IMR-90 (cell line): ENCODE measurements at regions not wholly inside any gene's neighbourhood (a gene's known extent, or its start where the extent isn't known, plus 50 kb on each side); places are given as distances from the start of the nearest gene placed in this dataset.

Experiments
- ATAC-seq: fragments of 200-7000 bp; cut with Tn5 transposase; 2 replicates; pipeline ENCODE4 v1.9.1; 2020; ENCODE audit warnings: low read depth, mild to moderate bottlenecking, moderate library complexity
- BruUV-seq: library from RNA; stranded (reverse); fragments of 400-500 nt; replicated peaks from 2 replicates; lab custom pipeline; 2021; lab: Mats Ljungman, UMichigan
- CTCF ChIA-PET: fragments of 300-600 bp; formaldehyde crosslinking; extraction: SDS; loops from one replicate; lab custom pipeline; 2021; ENCODE audit warnings: antibody characterized with exemption; lab: Yijun Ruan, JAX
- POLR2A ChIA-PET: fragments of 300-600 bp; sonication (Branson Sonifier 250); formaldehyde crosslinking; loops from one replicate; lab custom pipeline; 2022; ENCODE audit warnings: antibody characterized with exemption; ENCODE audit not compliant: unreplicated experiment; lab: Charles Lee
- DNase-seq: peaks from one replicate; pipeline ENCODE4 v3.0.0; 2013
- H2AFZ ChIP-seq: replicated peaks from 2 replicates; pipeline ENCODE3; 2013; ENCODE audit warnings: low read length, mild to moderate bottlenecking; ENCODE audit not compliant: poor library complexity
- H2AK5ac ChIP-seq: 2 replicates; pipeline ENCODE4 v1.6.1; 2013; ENCODE audit warnings: low read depth, low read length, inconsistent platforms
- H2AK9ac ChIP-seq: replicated peaks from 2 replicates; pipeline ENCODE3; 2013; ENCODE audit warnings: mild to moderate bottlenecking, low read depth, low read length, moderate library complexity; ENCODE audit not compliant: poor library complexity
- H2BK120ac ChIP-seq: 2 replicates; pipeline ENCODE4 v1.6.1; 2013; ENCODE audit warnings: low read depth, low read length, inconsistent platforms
- H2BK15ac ChIP-seq: 3 replicates; pipeline ENCODE4 v1.6.1; 2013; ENCODE audit warnings: low read depth, low read length, inconsistent platforms
- H2BK20ac ChIP-seq: 2 replicates; pipeline ENCODE4 v1.6.1; 2013; ENCODE audit warnings: low read depth, mild to moderate bottlenecking, inconsistent platforms, low read length, moderate library complexity
- H2BK5ac ChIP-seq: 2 replicates; pipeline ENCODE4 v1.6.1; 2013; ENCODE audit warnings: mild to moderate bottlenecking, low read depth, low read length, inconsistent platforms; ENCODE audit not compliant: poor library complexity, severe bottlenecking
- H3K14ac ChIP-seq: replicated peaks from 2 replicates; pipeline ENCODE4 v1.6.1; 2013; ENCODE audit warnings: low read depth, low read length, inconsistent platforms
- H3K18ac ChIP-seq: 2 replicates; pipeline ENCODE4 v1.6.1; 2013; ENCODE audit warnings: low read depth, low read length, control low read depth
- H3K23ac ChIP-seq: 2 replicates; pipeline ENCODE4 v1.6.1; 2013; ENCODE audit warnings: low read depth, low read length, inconsistent platforms
- H3K27ac ChIP-seq: 2 replicates; pipeline ENCODE4 v1.5.1; 2013; ENCODE audit warnings: mild to moderate bottlenecking, control low read depth, low read length; ENCODE audit not compliant: insufficient read depth
- H3K27me3 ChIP-seq: 2 replicates; pipeline ENCODE4 v1.6.1; 2013; ENCODE audit warnings: low read length; ENCODE audit not compliant: control insufficient read depth, insufficient read depth
- H3K36me3 ChIP-seq: 2 replicates; pipeline ENCODE4 v1.6.1; 2013; ENCODE audit warnings: low read length, mixed read lengths; ENCODE audit not compliant: control insufficient read depth, insufficient read depth
- H3K4ac ChIP-seq: 2 replicates; pipeline ENCODE4 v1.6.1; 2013; ENCODE audit warnings: low read depth, low read length, inconsistent platforms
- H3K4me1 ChIP-seq: 2 replicates; pipeline ENCODE4 v1.6.1; 2013; ENCODE audit warnings: low read length, mixed read lengths; ENCODE audit not compliant: control insufficient read depth, insufficient read depth
- H3K4me2 ChIP-seq: 2 replicates; pipeline ENCODE4 v1.6.1; 2013; ENCODE audit warnings: low read depth, mild to moderate bottlenecking, control low read depth, low read length, moderate library complexity
- H3K4me3 ChIP-seq: 2 replicates; pipeline ENCODE4 v1.5.1; 2013; ENCODE audit warnings: low read depth, mild to moderate bottlenecking, control low read depth, low read length, moderate library complexity; ENCODE audit not compliant: insufficient read depth
- H3K56ac ChIP-seq: 2 replicates; pipeline ENCODE4 v1.6.1; 2013; ENCODE audit warnings: low read length, inconsistent platforms; ENCODE audit not compliant: insufficient read depth; ENCODE audit errors: extremely low read depth
- H3K79me1 ChIP-seq, 2 experiments: 2 replicates each; pipeline ENCODE4 v1.6.1; 2013; ENCODE audit warnings: low read length in 2 of 2, inconsistent platforms in 1 of 2, low read depth in 1 of 2
- H3K9ac ChIP-seq: 2 replicates; pipeline ENCODE4 v1.6.1; 2013; ENCODE audit warnings: low read depth, low read length, control low read depth
- H3K9me1 ChIP-seq: 2 replicates; pipeline ENCODE4 v1.6.1; 2013; ENCODE audit warnings: low read length, inconsistent platforms; ENCODE audit not compliant: insufficient read depth
- H3K9me3 ChIP-seq: 2 replicates; pipeline ENCODE4 v1.6.1; 2013; ENCODE audit warnings: low read length; ENCODE audit not compliant: control insufficient read depth, insufficient read depth
- H4K20me1 ChIP-seq: 2 replicates; pipeline ENCODE4 v1.6.1; 2013; ENCODE audit warnings: low read length, inconsistent platforms; ENCODE audit not compliant: insufficient read depth
- H4K5ac ChIP-seq: 2 replicates; pipeline ENCODE4 v1.6.1; 2013; ENCODE audit warnings: mild to moderate bottlenecking, low read depth, low read length, control low read depth
- H4K8ac ChIP-seq, 2 experiments: 2 replicates each; pipeline ENCODE4 v1.6.1; 2013; ENCODE audit warnings: low read depth in 2 of 2, low read length in 2 of 2, control low read depth in 1 of 2, inconsistent platforms in 1 of 2
- H4K91ac ChIP-seq: 2 replicates; pipeline ENCODE4 v1.6.1; 2013; ENCODE audit warnings: low read depth, low read length, inconsistent platforms; ENCODE audit not compliant: insufficient read depth
- CEBPB ChIP-seq: IDR thresholded peaks from 2 replicates; pipeline ENCODE4 v1.6.1; 2012; ENCODE audit warnings: low read depth, low read length, improper control_type of control experiment
- CHD1 ChIP-seq: IDR thresholded peaks from 2 replicates; pipeline ENCODE4 v1.6.1; 2012; ENCODE audit warnings: low read depth, low read length, improper control_type of control experiment
- FOS ChIP-seq: fragments of 150-350 bp; IDR thresholded peaks from 2 replicates; pipeline ENCODE4 v1.6.1; 2016; ENCODE audit warnings: low read depth, low read length
- MAFK ChIP-seq: IDR thresholded peaks from 2 replicates; pipeline ENCODE4 v1.6.1; 2012; ENCODE audit warnings: low read depth, low read length, improper control_type of control experiment
- MAZ ChIP-seq: IDR thresholded peaks from 2 replicates; pipeline ENCODE4 v1.6.1; 2012; ENCODE audit warnings: low read depth, mild to moderate bottlenecking, low read length, improper control_type of control experiment, moderate library complexity, borderline replicate concordance
- MXI1 ChIP-seq: IDR thresholded peaks from 2 replicates; pipeline ENCODE4 v1.6.1; 2012; ENCODE audit warnings: low read depth, mild to moderate bottlenecking, low read length, moderate library complexity, borderline replicate concordance
- NFE2L2 ChIP-seq: fragments of 150-350 bp; IDR thresholded peaks from 2 replicates; pipeline ENCODE4 v1.6.1; 2016; ENCODE audit warnings: low read depth, mild to moderate bottlenecking, low read length
- RCOR1 ChIP-seq: IDR thresholded peaks from 2 replicates; pipeline ENCODE4 v1.6.1; 2012; ENCODE audit warnings: mild to moderate bottlenecking, low read length, improper control_type of control experiment; ENCODE audit not compliant: insufficient replicate concordance
- RFX5 ChIP-seq: IDR thresholded peaks from 2 replicates; pipeline ENCODE4 v1.8.0; 2012; ENCODE audit warnings: low read depth, mild to moderate bottlenecking, low read length, moderate library complexity
- WGBS, 2 experiments: methylation state at CpG; one replicate each; pipeline versions ENCODE4 v1.1.5 to v1.1.7; 2013; ENCODE audit warnings: missing lambda C conversion rate in 2 of 2; ENCODE audit not compliant: insufficient read length in 1 of 2; ENCODE audit errors: extremely low coverage in 2 of 2; 5-methylcytosine and 5-hydroxymethylcytosine counted together
- dilution Hi-C: fragments of 300-500 bp; cut with HindIII; formaldehyde crosslinking; loops from one replicate; pipeline ENCODE4 v1.14.3; 2018; ENCODE audit warnings: low sequenced_read_pairs; ENCODE audit not compliant: unreplicated experiment
- in situ Hi-C: fragments of 300-500 bp; cut with MboI; formaldehyde crosslinking; loops from 3 replicates; pipeline ENCODE4 v1.14.3; 2019; ENCODE audit warnings: low sequenced_read_pairs, inconsistent platforms, mixed read lengths
- intact Hi-C: fragments of 100-400 bp; cut with micrococcal nuclease; formaldehyde crosslinking; loops from 2 replicates; pipeline ENCODE4 v1.10.0; 2022
- TF ChIP-seq, protein P1 (sequence below): conservative IDR thresholded peaks from 2 replicates; pipeline ENCODE4 v1.5.1; 2012; ENCODE audit warnings: mild to moderate bottlenecking, low read depth, low read length, improper control_type of control experiment
- TF ChIP-seq, protein P2 (sequence below): fragments of 150-350 bp; IDR thresholded peaks from 2 replicates; pipeline ENCODE4 v1.6.1; 2016; ENCODE audit warnings: low read depth, mild to moderate bottlenecking, low read length, moderate library complexity, borderline replicate concordance

DNA sequence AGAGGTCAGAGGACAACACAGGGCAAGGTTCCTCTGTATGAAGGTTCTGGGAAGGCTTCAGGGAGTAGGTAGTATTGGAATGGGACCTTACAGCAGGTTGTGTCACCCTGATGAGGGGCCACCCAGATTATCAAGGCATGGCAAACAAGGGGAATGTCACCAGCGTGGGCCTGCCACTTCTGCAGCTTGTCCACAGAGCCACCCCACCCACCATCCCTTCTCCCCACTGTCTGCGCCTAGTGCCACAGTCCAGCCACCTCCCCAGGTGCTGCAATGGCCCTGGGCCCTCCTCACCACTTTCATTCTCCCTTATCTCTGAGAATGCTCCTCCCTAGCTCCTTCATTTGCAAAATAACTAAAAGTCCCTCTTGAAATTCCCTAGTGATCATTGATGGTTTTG is 170.3 kb downstream of the TTC32 start:
- H3K14ac ChIP-seq: no peak overlapping the region; the same call in 1 of the 2 replicates
- peak overlapping the region; percentile 0; the same call in 1 of the 2 replicates for H3K4ac ChIP-seq
- no peak for TF ChIP-seq MAZ
- TF ChIP-seq NFE2L2: no peak
- no peak for TF ChIP-seq RFX5
- TF ChIP-seq, protein P1, sequence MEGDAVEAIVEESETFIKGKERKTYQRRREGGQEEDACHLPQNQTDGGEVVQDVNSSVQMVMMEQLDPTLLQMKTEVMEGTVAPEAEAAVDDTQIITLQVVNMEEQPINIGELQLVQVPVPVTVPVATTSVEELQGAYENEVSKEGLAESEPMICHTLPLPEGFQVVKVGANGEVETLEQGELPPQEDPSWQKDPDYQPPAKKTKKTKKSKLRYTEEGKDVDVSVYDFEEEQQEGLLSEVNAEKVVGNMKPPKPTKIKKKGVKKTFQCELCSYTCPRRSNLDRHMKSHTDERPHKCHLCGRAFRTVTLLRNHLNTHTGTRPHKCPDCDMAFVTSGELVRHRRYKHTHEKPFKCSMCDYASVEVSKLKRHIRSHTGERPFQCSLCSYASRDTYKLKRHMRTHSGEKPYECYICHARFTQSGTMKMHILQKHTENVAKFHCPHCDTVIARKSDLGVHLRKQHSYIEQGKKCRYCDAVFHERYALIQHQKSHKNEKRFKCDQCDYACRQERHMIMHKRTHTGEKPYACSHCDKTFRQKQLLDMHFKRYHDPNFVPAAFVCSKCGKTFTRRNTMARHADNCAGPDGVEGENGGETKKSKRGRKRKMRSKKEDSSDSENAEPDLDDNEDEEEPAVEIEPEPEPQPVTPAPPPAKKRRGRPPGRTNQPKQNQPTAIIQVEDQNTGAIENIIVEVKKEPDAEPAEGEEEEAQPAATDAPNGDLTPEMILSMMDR: no peak
- TF ChIP-seq MXI1: no peak
- no peak for TF ChIP-seq RCOR1
- no peak for TF ChIP-seq FOS
- TF ChIP-seq MAFK: no peak
- TF ChIP-seq CHD1: no peak
- TF ChIP-seq, protein P2, sequence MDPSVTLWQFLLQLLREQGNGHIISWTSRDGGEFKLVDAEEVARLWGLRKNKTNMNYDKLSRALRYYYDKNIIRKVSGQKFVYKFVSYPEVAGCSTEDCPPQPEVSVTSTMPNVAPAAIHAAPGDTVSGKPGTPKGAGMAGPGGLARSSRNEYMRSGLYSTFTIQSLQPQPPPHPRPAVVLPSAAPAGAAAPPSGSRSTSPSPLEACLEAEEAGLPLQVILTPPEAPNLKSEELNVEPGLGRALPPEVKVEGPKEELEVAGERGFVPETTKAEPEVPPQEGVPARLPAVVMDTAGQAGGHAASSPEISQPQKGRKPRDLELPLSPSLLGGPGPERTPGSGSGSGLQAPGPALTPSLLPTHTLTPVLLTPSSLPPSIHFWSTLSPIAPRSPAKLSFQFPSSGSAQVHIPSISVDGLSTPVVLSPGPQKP: no peak
- TF ChIP-seq CEBPB: no peak
- H2AK5ac ChIP-seq: peak overlapping the region; percentile 22
- H3K9me1 ChIP-seq: peaks cover 10% of the 10 kb centered on the region
- H4K91ac ChIP-seq: peak overlapping the region; percentile 19; the same call in 1 of the 2 replicates
- DNase-seq: no peak
- no peaks in the 10 kb centered on the region; the same call in 1 of the 2 replicates for H3K27me3 ChIP-seq
- peak overlapping the region; percentile 38 for H2BK20ac ChIP-seq
- peak overlapping the region; percentile 1 for H2AFZ ChIP-seq
- BruUV-seq: no TSS peak
- H4K5ac ChIP-seq: no peak overlapping the region
- no peak overlapping the region for H3K4me3 ChIP-seq
- 0 out of 2 replicates have a peak overlapping the region, but pooled peaks have one; percentile 8 for H3K23ac ChIP-seq
- no peaks in the 10 kb centered on the region for H3K79me1 ChIP-seq
- no peak overlapping the region for H3K18ac ChIP-seq
- H3K27ac ChIP-seq: no peak overlapping the region
- peak overlapping the region; percentile 24; the same call in 1 of the 2 replicates for H2BK120ac ChIP-seq
- no peak overlapping the region for H3K56ac ChIP-seq
- WGBS, 2 experiments: 100% methylated on average over 1 of the region's 2 CpGs; no CpG with 5 or more reads in 1 of the 2 experiments
- intact Hi-C loops: no loop called here
- no peaks in the 10 kb centered on the region for H3K36me3 ChIP-seq
- H4K20me1 ChIP-seq: no peaks in the 10 kb centered on the region
- in situ Hi-C loops: no loop called here
- no peak overlapping the region for H2BK5ac ChIP-seq
- no peak overlapping the region for H4K8ac ChIP-seq
- H2AK9ac ChIP-seq: no peak overlapping the region
- no peaks in the 10 kb centered on the region for H3K9me3 ChIP-seq
- peaks cover 19% of the 10 kb centered on the region for H3K4me1 ChIP-seq
- ChIA-PET POLR2A (no interaction called here), CTCF (no interaction called here)
- no peak overlapping the region for H3K9ac ChIP-seq
- H2BK15ac ChIP-seq: peak overlapping the region; percentile 15; the same call in 1 of the 3 replicates
- dilution Hi-C loops: no loop called here
- H3K4me2 ChIP-seq: no peak overlapping the region
- ATAC-seq: no peak
